Type B pancreatic cell (in vitro differentiated cells): ENCODE measurements at regions not wholly inside any gene's neighbourhood (a gene's known extent, or its start where the extent isn't known, plus 50 kb on each side); places are given as distances from the start of the nearest gene placed in this dataset.

ENCODE experiments used
- DNase-seq: peaks from one replicate; pipeline ENCODE4 v3.0.0; 2021; ENCODE audit warnings: mixed read lengths; ENCODE audit not compliant: unreplicated experiment; ENCODE audit errors: extremely low spot score
- H3K27ac Mint-ChIP-seq: 2 replicates; pipeline ENCODE4 v1.8.0; 2021; ENCODE audit warnings: mild to moderate bottlenecking, mixed read lengths
- H3K27me3 Mint-ChIP-seq: 2 replicates; pipeline ENCODE4 v1.8.0; 2021; ENCODE audit warnings: mixed read lengths
- H3K36me3 Mint-ChIP-seq: 2 replicates; pipeline ENCODE4 v1.8.0; 2021; ENCODE audit warnings: mixed read lengths
- H3K4me1 Mint-ChIP-seq: one replicate; pipeline ENCODE4 v1.8.0; 2021; ENCODE audit warnings: mixed read lengths; ENCODE audit not compliant: unreplicated experiment
- H3K4me3 Mint-ChIP-seq: 2 replicates; pipeline ENCODE4 v1.8.0; 2021; ENCODE audit warnings: mild to moderate bottlenecking, mixed read lengths
- H3K9me3 Mint-ChIP-seq: 2 replicates; pipeline ENCODE4 v1.8.0; 2021; ENCODE audit warnings: mixed read lengths
- TF ChIP-seq, protein P1 (sequence below): fragments of 200-600 bp; sonication (generic); conservative IDR thresholded peaks from 2 replicates; pipeline ENCODE4 v1.5.0; 2021; ENCODE audit warnings: antibody characterized with exemption, mild to moderate bottlenecking

- Mint-ChIP-seq H3K27me3 (peaks cover under 1% of the 10 kb centered on the region), H3K27ac (no peak overlapping the region), H3K4me1 (peaks cover 6% of the 10 kb centered on the region), H3K36me3 (no peaks in the 10 kb centered on the region), H3K9me3 (no peaks in the 10 kb centered on the region), H3K4me3 (no peak overlapping the region)
- TF ChIP-seq, protein P1, sequence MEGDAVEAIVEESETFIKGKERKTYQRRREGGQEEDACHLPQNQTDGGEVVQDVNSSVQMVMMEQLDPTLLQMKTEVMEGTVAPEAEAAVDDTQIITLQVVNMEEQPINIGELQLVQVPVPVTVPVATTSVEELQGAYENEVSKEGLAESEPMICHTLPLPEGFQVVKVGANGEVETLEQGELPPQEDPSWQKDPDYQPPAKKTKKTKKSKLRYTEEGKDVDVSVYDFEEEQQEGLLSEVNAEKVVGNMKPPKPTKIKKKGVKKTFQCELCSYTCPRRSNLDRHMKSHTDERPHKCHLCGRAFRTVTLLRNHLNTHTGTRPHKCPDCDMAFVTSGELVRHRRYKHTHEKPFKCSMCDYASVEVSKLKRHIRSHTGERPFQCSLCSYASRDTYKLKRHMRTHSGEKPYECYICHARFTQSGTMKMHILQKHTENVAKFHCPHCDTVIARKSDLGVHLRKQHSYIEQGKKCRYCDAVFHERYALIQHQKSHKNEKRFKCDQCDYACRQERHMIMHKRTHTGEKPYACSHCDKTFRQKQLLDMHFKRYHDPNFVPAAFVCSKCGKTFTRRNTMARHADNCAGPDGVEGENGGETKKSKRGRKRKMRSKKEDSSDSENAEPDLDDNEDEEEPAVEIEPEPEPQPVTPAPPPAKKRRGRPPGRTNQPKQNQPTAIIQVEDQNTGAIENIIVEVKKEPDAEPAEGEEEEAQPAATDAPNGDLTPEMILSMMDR: peak; percentile 31
- DNase-seq: no peak
Observed at GRCh38 chr20:7505152-7505834, 435.0 kb downstream of the HAO1 start.

DNA sequence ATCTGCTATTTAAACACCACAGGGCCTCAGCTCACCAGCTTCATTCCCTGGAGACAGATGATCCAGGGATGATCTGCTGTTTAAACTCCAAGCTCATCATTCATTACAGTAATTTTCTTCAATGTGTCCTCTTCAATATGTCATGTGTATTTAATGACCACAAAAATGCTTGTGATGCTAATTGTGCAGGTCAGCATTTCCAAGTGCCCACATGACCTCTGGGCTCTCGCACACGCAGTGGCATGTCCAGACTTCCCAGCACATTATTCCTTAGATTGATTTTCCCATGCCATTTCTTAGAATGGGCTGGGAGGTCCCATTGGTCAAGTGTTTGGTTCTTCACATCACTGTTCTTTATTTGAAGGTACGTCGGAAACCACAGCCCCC is 434.4 kb downstream of the HAO1 start:
- TF ChIP-seq, protein P1: no peak
- H3K9me3 Mint-ChIP-seq: no peaks in the 10 kb centered on the region
- DNase-seq: no peak
- no peaks in the 10 kb centered on the region for H3K36me3 Mint-ChIP-seq
- no peak overlapping the region for H3K27ac Mint-ChIP-seq
- H3K4me3 Mint-ChIP-seq: no peak overlapping the region
- peaks cover 6% of the 10 kb centered on the region for H3K4me1 Mint-ChIP-seq
- H3K27me3 Mint-ChIP-seq: no peaks in the 10 kb centered on the region

GRCh38 chr20:7516621-7517111 is 423.6 kb downstream of the HAO1 start:
- H3K4me1 Mint-ChIP-seq: peaks cover 14% of the 10 kb centered on the region
- H3K27me3 Mint-ChIP-seq: peaks cover 5% of the 10 kb centered on the region
- H3K9me3 Mint-ChIP-seq: no peaks in the 10 kb centered on the region
- H3K36me3 Mint-ChIP-seq: no peaks in the 10 kb centered on the region
- no peak overlapping the region for H3K27ac Mint-ChIP-seq
- H3K4me3 Mint-ChIP-seq: peak overlapping the region; percentile 7
- no peak for DNase-seq
- TF ChIP-seq, protein P1: no peak

- Mint-ChIP-seq H3K27ac (no peak overlapping the region), H3K9me3 (no peaks in the 10 kb centered on the region), H3K4me1 (peaks cover 19% of the 10 kb centered on the region), H3K36me3 (no peaks in the 10 kb centered on the region), H3K4me3 (no peak overlapping the region), H3K27me3 (peaks cover 2% of the 10 kb centered on the region)
- TF ChIP-seq, protein P1: no peak
- DNase-seq: no peak
Observed at GRCh38 chr20:7520361-7520760, 419.9 kb downstream of the HAO1 start.

GRCh38 chr20:7523288-7523687 is 417.0 kb downstream of the HAO1 start:
- DNase-seq: no peak
- H3K4me1 Mint-ChIP-seq: peaks cover 5% of the 10 kb centered on the region
- TF ChIP-seq, protein P1: no peak

More at GRCh38 chr20:7523288-7523687, 417.0 kb downstream of the HAO1 start:
- H3K36me3 Mint-ChIP-seq: no peaks in the 10 kb centered on the region
- H3K27me3 Mint-ChIP-seq: no peaks in the 10 kb centered on the region
- no peaks in the 10 kb centered on the region for H3K9me3 Mint-ChIP-seq
- no peak overlapping the region for H3K4me3 Mint-ChIP-seq
- H3K27ac Mint-ChIP-seq: no peak overlapping the region
